HTR-8/SVneo (cell line): ENCODE measurements at regions not wholly inside any gene's neighbourhood (a gene's known extent, or its start where the extent isn't known, plus 50 kb on each side); places are given as distances from the start of the nearest gene placed in this dataset.

ENCODE experiments used
- DNase-seq: peaks from one replicate; pipeline ENCODE4 v3.0.0; 2011; ENCODE audit warnings: low spot score, mixed read lengths; ENCODE audit not compliant: insufficient read length
- FAIRE-seq: peaks from 2 replicates; lab custom pipeline; 2011; peaks lifted over from hg19 to GRCh38; lab: Jason Lieb, UNC

DNA sequence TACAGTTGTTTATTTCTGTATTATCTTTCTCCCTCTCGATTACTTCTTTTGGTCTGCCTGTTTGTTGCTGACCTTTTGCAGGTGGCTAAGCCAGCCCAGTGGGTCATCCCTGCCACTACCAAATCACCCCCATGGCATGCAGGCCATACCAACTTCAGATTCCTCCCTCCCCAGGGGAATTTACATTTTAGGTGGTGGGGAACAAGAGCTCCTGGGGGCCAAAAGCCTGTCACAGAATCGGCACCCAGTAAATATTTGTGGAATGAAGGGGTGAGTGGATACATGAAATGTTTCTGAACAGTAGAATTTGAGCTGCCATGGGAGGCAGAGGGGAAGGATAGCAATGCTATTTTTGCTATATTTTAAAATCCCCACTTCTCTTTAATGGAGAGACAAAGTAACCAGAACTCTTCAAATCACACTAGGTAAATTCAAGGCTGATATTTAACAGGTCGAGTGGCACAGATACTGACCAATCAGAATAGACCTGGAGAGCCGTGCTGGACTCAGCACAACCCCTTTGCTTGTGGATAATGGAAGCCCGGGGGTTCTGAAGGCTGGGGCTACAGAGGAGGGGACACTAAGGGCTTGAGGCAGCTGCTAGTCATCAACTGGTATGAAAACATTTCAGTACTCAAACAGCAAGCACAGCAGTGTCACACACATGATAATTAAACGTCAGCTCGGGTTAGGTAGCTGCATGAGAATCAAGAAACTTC is 54.3 kb upstream of the SMAD3 start:
- DNase-seq (no peak), FAIRE-seq (peak; percentile 4)

DNA sequence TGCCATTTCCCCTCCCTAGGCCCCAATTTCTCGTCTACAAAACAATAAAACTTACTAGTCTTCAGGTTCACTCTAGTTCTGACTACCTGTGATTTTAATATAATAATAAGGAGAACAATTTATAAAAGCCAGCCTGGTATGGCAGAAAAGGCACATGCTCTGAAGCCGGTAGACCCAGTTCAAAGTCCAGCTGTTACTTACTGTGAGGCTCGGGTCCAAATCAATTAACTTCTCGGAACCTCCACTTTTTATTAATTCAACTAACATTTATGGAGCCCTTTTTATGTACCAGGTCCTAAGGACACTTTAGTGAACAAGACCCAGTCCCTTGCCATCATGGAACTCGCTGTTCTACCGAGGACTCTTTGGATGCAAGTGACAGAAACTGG is 53.8 kb upstream of the SMAD3 start:
- DNase-seq, result no peak
- no peak for FAIRE-seq

DNA sequence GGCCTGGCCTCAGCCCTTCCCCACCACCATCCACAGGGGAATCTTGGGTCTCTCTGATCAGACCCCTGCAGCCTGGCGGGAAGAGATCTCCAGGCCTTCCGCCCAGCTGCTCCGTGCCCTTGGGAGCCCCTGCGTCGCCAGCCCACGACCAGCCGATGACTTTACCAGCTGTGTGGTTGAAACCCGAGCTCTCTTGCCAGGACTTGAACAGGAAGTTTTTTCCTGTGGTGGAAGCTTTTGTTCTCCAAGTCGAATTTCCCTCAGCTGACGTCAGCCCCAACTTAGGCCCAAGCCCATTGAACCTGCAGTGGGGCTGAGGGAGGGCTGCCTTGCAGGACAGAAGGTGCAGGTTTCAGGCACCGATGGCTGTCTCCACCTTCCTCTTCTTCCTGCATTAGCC is 51.7 kb upstream of the SMAD3 start:
- FAIRE-seq (no peak), DNase-seq (peak; percentile 41)
